HG02943 (cell line): ENCODE measurements at regions not wholly inside any gene's neighbourhood (a gene's known extent, or its start where the extent isn't known, plus 50 kb on each side); places are given as distances from the start of the nearest gene placed in this dataset.

Experiments
- ATAC-seq: cut with Tn5 transposase; IDR thresholded peaks from one replicate; pipeline ENCODE4 v1.9.1; 2021; ENCODE audit warnings: mild to moderate bottlenecking, low read depth, moderate library complexity; ENCODE audit not compliant: unreplicated experiment

- ATAC-seq, result no peak
Measured at GRCh38 chr1:199297887-199298286, 659.0 kb downstream of the PTPRC start.

DNA sequence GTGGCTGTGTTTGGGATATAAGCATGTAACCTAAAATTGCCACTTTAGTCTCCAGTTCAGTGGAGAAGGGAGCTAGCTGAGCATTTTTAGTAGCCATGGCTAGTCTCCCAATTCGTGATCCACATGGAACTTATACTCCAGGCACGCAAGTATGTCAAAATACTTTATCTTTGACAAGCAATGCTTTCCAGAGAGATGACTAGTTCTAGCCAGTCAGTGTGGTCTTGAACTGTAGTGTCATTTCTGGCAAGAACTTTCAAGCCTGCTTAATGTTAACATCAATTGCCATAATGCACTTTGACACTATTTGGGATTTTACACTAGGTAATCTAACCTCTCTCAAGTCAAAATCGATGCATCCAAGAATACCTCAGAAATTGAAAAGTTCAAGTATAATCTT, 660.0 kb downstream of the PTPRC start:
- ATAC-seq, result no peak

DNA sequence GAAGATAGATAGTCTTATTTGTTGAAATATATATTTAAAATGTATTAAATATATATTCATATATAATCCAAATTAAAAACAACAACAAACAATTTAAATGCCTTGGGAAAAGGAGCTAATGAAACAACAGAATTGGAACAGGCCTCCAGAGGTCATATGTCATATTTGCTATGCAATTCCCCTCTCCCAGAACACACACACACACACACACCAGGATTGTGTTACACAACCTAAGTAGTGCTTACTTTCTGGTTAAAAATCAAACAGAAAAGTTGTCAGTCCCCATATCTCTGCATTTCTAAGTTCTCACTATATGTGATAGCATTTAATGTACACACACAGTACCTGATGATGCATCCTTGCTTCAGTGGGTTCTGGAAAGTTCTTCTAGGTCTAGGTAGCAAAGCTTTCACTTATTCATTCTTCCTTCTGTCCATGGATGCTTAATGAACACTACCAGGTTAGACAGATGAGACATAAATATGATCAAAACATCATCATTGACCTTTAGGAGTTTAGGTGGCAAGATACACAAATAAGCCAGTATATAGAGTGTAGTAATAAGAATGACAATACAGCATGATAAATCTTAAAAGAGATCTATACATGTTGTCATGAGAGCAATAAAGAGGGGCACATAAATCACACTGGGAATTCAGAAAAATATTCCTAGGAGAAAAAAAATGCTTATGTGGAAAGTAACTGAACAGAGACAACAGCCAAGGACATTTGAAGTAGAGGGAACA, 662.8 kb downstream of the PTPRC start:
- ATAC-seq, result no peak

DNA sequence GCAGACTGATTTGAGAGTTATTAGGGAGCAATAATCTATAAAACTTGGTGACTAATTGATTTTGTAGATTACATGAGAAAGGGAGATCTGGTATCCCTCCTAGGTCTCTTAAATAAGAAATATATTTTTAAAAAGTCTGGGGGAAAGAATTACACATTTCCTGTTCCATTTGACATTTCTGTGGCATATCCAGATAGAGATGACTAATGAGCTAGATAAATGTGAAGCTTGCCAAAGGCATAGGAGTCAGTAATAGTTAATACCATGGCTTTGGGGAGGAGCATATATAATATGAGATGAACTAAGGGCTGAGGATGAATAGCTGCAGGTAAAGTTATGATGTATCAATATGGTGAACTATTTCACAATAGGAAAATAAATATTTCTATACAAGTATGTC, 663.7 kb downstream of the PTPRC start:
- ATAC-seq, result no peak

- no peak for ATAC-seq
Measured at GRCh38 chr1:199303035-199303434, 664.2 kb downstream of the PTPRC start.

DNA sequence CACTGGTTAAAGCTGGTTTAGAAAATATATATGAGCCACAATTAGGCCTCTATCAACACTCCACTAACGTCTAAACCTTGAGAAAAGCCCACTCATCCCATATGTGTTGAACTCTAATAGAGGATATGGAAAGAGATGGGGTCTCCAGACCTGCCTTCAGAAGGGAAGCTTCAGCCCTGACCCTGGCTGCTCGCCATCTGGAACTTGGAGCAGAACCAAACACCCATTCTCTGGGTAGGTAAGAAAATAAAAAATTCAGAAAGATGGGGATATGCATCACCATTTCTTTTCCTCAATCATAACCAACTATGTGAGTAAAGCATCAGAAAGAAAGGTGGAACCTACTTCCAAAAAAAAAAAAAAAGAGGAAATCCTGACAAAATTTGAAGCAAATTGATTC, 666.2 kb downstream of the PTPRC start:
- no peak for ATAC-seq

GRCh38 chr1:199307496-199308264, 668.8 kb downstream of the PTPRC start:
- no peak for ATAC-seq

- ATAC-seq, result no peak
Measured at GRCh38 chr1:199308349-199308846, 669.6 kb downstream of the PTPRC start.

GRCh38 chr1:199310708-199311107, 671.9 kb downstream of the PTPRC start:
- no peak for ATAC-seq

GRCh38 chr1:199311478-199312262, 672.8 kb downstream of the PTPRC start:
- ATAC-seq, result no peak

- ATAC-seq, result no peak
Measured at GRCh38 chr1:199312626-199313025, 673.8 kb downstream of the PTPRC start.

DNA sequence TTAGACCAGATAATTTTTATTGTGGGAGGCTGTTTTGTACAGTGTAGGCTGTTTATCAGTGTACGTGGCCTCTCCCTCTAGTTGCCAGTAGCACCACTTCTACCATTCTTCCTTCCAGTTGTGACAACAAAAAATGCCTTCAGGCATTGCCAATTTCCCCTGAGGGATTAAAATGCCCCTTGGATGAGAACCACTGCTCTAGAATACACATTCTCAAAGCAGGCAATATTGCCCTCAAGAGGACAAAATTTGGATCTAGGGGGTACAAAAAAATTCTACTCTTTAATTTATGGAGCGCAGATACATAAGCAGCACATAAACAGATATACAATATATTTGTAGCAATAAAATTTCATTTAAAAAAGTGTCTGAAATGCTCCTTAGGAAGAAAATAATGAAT, 674.6 kb downstream of the PTPRC start:
- ATAC-seq, result no peak

DNA sequence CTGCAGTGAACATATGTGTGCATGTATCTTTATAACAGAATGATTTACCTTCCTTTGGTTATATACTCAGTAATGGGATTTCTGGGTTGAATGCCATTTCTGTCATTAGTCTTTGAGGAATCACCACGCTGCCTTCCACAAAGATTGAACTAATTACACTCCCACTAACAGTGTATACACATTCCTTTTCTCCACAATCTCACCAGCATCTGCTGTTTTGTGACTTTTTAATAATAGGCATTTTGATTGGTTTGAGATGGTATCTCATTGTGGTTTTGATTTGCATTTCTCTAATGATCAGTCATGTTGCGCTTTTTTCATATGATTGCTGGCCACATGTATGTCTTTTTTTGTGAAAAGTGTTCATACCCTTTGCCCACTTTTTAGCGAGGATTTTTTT, 680.5 kb downstream of the PTPRC start:
- no peak for ATAC-seq

GRCh38 chr1:199322278-199322677, 683.4 kb downstream of the PTPRC start:
- ATAC-seq, result no peak

- ATAC-seq, result no peak
Measured at GRCh38 chr1:199333180-199333579, 694.3 kb upstream of the NR5A2 start.

DNA sequence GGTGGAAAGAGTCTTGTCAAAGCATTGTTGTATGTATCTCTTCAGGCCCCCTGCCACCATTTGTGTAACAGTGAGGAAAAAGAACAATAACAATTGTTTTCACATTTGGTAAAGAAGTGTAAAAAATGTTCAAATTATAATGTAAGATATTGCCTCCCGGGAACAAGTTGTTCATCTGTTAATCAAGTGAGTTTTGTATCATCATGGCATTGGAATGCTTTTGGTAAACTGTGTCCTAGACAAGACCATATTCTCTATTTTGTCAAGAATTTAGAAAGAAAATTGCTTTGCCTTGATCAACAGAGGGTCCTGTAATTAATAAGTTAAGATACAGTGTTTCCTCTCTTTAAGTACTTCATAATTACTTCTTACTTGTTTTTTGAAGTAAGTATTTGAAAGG, 692.0 kb upstream of the NR5A2 start:
- ATAC-seq, result no peak

- ATAC-seq, result no peak
Measured at GRCh38 chr1:199336745-199337640, 690.5 kb upstream of the NR5A2 start.

GRCh38 chr1:199338760-199339159, 688.8 kb upstream of the NR5A2 start:
- no peak for ATAC-seq

DNA sequence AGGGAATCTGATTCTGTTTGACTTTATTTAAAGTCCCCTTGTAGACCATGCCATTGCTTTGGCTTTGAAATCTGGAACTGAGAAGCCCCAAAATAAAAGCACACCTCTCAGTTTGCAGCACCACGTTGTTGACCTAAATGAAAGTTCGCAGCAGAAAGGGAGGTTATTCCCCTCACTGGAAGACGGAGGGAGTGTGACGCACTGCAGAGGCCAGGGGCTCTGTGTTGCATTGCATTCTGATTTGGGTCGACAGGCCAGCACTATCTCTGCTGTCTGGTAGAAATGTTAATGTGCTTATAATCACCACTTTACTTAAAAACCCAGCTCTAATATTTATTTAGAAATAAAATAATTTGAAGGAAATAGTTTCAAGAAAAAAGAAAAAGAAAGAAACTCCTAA, 675.2 kb upstream of the NR5A2 start:
- no peak for ATAC-seq

DNA sequence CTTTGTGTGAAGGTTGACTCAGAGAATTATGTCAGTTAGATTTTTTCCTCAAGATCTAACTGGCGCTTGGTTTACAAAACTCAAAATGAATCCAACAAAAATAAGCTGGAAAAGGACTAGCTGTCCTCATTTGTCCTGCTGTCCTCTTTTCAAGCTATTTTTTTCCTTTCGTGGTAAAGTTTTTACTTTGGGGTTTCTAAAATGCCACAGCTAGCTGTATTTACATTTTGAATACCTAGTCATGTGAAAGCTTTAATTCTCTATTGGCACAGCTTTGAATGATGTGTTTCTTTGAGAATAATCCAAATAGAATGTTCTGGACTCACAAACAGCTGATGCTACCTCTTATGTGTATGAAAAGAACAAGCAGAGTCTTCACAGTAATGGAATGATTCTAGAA, 673.6 kb upstream of the NR5A2 start:
- ATAC-seq, result no peak
